Fibroblast of lung (primary cell): ENCODE measurements at regions not wholly inside any gene's neighbourhood (a gene's known extent, or its start where the extent isn't known, plus 50 kb on each side); places are given as distances from the start of the nearest gene placed in this dataset.

Experiments used
- DNase-seq, 2 donors: peaks; one replicate each; pipeline versions ENCODE4 v3.0.0 to v3.0.0-alpha.2; 2010; ENCODE audit warnings: low read depth in 2 of 2
- H2AFZ ChIP-seq: 2 replicates; pipeline ENCODE4 v1.5.1; 2012; ENCODE audit warnings: low read length, control low read depth, inconsistent platforms
- H3K27ac ChIP-seq: 2 replicates; pipeline ENCODE4 v1.5.1; 2011; ENCODE audit warnings: low read length, control low read depth; ENCODE audit not compliant: insufficient read depth
- H3K27me3 ChIP-seq: 2 replicates; pipeline ENCODE4 v1.5.1; 2011; ENCODE audit warnings: mild to moderate bottlenecking, low read length; ENCODE audit not compliant: control insufficient read depth, insufficient read depth
- H3K36me3 ChIP-seq: 2 replicates; pipeline ENCODE4 v1.5.1; 2011; ENCODE audit warnings: low read length; ENCODE audit not compliant: control insufficient read depth, insufficient read depth
- H3K4me1 ChIP-seq: 2 replicates; pipeline ENCODE4 v1.5.1; 2011; ENCODE audit warnings: low read length; ENCODE audit not compliant: control insufficient read depth, insufficient read depth; ENCODE audit errors: extremely low read depth
- H3K4me2 ChIP-seq: 2 replicates; pipeline ENCODE4 v1.5.1; 2011; ENCODE audit warnings: low read length, control low read depth; ENCODE audit not compliant: insufficient read depth; ENCODE audit errors: extremely low read depth
- H3K4me3 ChIP-seq, 4 experiments: fragments of 200-600 bp in 1 of 4; sonication (generic) in 1 of 4; replicated peaks in 1 of 4; 2 replicates each; pipeline ENCODE4 v1.5.1; 2011 to 2016; ENCODE audit warnings: low read length in 4 of 4, low read depth in 3 of 4, mild to moderate bottlenecking in 3 of 4, control low read depth in 2 of 4, inconsistent platforms in 1 of 4, mixed read lengths in 1 of 4; ENCODE audit not compliant: insufficient read depth in 1 of 4; ENCODE audit errors: control extremely low read depth in 1 of 4
- H3K79me2 ChIP-seq: 2 replicates; pipeline ENCODE4 v1.5.1; 2012; ENCODE audit warnings: mild to moderate bottlenecking, low read length, inconsistent platforms; ENCODE audit not compliant: control insufficient read depth, insufficient read depth
- H3K9ac ChIP-seq: 2 replicates; pipeline ENCODE4 v1.5.1; 2011; ENCODE audit warnings: mild to moderate bottlenecking, low read length, control low read depth; ENCODE audit not compliant: insufficient read depth
- H3K9me3 ChIP-seq: 2 replicates; pipeline ENCODE4 v1.5.1; 2012; ENCODE audit warnings: low read depth, low read length; ENCODE audit not compliant: control insufficient read depth, insufficient read depth
- H4K20me1 ChIP-seq: 2 replicates; pipeline ENCODE4 v1.5.1; 2011; ENCODE audit warnings: low read length; ENCODE audit not compliant: control insufficient read depth, insufficient read depth; ENCODE audit errors: extremely low read depth
- EZH2 ChIP-seq: IDR thresholded peaks from 2 replicates; pipeline ENCODE4 v1.5.1; 2012; ENCODE audit warnings: low read length, control low read depth, mild to moderate bottlenecking; ENCODE audit errors: missing control alignments
- TF ChIP-seq, protein P1 (sequence below), 2 donors: IDR thresholded peaks in 1 of 2; conservative IDR thresholded peaks in 1 of 2; 1 replicate in 1 of 2; 2 replicates in 1 of 2; pipeline ENCODE4 v1.5.1; 2011 to 2012; ENCODE audit warnings: low read length in 2 of 2, control low read depth in 1 of 2, inconsistent platforms in 1 of 2, low read depth in 1 of 2, mild to moderate bottlenecking in 1 of 2

GRCh38 chr5:83414601-83415000, 56.9 kb upstream of the VCAN start:
- Histone ChIP-seq H3K36me3 (no peaks in the 10 kb centered on the region), H2AFZ (no peak overlapping the region), H3K9me3 (no peaks in the 10 kb centered on the region), H3K27me3 (no peaks in the 10 kb centered on the region), H3K27ac (no peak overlapping the region), H4K20me1 (no peaks in the 10 kb centered on the region), H3K4me2 (no peak overlapping the region), H3K4me3 (no peak overlapping the region), H3K9ac (no peak overlapping the region), H3K4me1 (no peaks in the 10 kb centered on the region), H3K79me2 (no peaks in the 10 kb centered on the region)
- TF ChIP-seq, protein P1, sequence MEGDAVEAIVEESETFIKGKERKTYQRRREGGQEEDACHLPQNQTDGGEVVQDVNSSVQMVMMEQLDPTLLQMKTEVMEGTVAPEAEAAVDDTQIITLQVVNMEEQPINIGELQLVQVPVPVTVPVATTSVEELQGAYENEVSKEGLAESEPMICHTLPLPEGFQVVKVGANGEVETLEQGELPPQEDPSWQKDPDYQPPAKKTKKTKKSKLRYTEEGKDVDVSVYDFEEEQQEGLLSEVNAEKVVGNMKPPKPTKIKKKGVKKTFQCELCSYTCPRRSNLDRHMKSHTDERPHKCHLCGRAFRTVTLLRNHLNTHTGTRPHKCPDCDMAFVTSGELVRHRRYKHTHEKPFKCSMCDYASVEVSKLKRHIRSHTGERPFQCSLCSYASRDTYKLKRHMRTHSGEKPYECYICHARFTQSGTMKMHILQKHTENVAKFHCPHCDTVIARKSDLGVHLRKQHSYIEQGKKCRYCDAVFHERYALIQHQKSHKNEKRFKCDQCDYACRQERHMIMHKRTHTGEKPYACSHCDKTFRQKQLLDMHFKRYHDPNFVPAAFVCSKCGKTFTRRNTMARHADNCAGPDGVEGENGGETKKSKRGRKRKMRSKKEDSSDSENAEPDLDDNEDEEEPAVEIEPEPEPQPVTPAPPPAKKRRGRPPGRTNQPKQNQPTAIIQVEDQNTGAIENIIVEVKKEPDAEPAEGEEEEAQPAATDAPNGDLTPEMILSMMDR (conservative IDR thresholded peaks at IDR 0.05 in 1 of 2, IDR thresholded peaks at IDR 0.05 in 1 of 2; ENCODE audit: low read depth in 1 of 2, low read length in 2 of 2): no peak
- no peak for TF ChIP-seq EZH2
- DNase-seq: peak; percentile 16 to 26

- Histone ChIP-seq H3K9me3 (no peaks in the 10 kb centered on the region), H3K27ac (no peak overlapping the region), H3K4me2 (no peak overlapping the region), H2AFZ (no peak overlapping the region), H3K27me3 (no peaks in the 10 kb centered on the region), H3K4me1 (no peaks in the 10 kb centered on the region), H3K9ac (no peak overlapping the region), H3K79me2 (no peaks in the 10 kb centered on the region), H4K20me1 (no peaks in the 10 kb centered on the region), H3K36me3 (no peaks in the 10 kb centered on the region), H3K4me3 (no peak overlapping the region)
- DNase-seq: no peak
- TF ChIP-seq, protein P1 (conservative IDR thresholded peaks at IDR 0.05 in 1 of 2, IDR thresholded peaks at IDR 0.05 in 1 of 2; ENCODE audit: low read depth in 1 of 2, low read length in 2 of 2): no peak
- TF ChIP-seq EZH2: no peak
Measured at GRCh38 chr5:83417884-83418283, 53.7 kb upstream of the VCAN start.

DNA sequence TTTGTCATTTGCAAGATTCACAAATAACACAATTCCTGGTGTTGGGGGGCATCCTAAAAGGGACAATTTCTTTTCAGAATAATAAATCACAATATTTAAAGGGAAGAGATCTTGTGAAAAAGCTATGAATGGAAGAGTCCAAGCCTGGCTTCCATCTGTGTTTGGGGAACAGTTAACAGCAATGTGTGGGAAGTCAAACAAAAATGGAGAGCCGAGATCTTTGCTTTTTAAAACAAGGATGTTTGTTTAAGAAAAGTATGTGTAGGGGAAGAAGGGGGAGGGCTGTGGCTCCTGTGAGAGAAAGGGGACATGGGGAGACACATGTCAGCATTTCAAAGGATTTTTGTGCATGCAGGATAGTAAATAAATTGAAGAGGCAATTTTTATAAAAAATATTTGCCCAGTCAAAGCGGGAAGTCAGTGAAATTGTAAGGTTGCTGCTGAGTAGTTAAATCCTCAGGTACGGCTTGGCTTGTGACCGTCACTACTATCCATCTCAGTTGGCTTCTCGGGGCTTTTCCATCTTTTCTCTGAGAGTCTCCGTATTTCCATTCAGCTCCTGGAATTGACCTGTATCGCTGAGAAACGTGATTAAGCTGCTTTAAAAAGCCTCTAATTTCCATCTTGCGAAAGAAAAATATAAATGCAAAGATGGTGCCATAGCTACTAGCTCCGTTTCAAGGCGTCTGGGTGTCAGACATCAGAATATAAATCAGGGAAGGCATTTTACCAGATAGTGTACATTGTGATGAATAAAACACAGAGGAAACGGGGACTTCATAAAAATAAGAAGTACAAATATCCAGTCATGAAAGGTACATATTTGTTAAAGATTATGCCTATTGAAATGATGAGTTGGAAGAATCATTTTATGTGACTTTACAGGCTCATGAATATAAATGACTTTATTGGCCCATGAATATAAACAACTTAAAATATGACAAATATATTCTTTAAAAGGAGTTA, 52.9 kb upstream of the VCAN start:
- Histone ChIP-seq H4K20me1 (no peaks in the 10 kb centered on the region), H3K9me3 (no peaks in the 10 kb centered on the region), H3K27ac (no peak overlapping the region), H3K4me2 (no peak overlapping the region), H3K4me1 (no peaks in the 10 kb centered on the region), H2AFZ (peak overlapping the region; percentile 24), H3K27me3 (no peaks in the 10 kb centered on the region), H3K79me2 (no peaks in the 10 kb centered on the region), H3K4me3 (no peak overlapping the region), H3K36me3 (no peaks in the 10 kb centered on the region), H3K9ac (no peak overlapping the region)
- DNase-seq: no peak
- no peak for TF ChIP-seq EZH2
- TF ChIP-seq, protein P1 (conservative IDR thresholded peaks at IDR 0.05 in 1 of 2, IDR thresholded peaks at IDR 0.05 in 1 of 2; ENCODE audit: low read depth in 1 of 2, low read length in 2 of 2): no peak
